Osteoblast (primary cell): ENCODE measurements at regions not wholly inside any gene's neighbourhood (a gene's known extent, or its start where the extent isn't known, plus 50 kb on each side); places are given as distances from the start of the nearest gene placed in this dataset.

ENCODE experiments used
- DNase-seq: peaks from one replicate; pipeline ENCODE4 v3.0.0; 2011; ENCODE audit warnings: low spot score, mixed read lengths; ENCODE audit not compliant: insufficient read length; ENCODE audit errors: missing footprints
- H2AFZ ChIP-seq: 2 replicates; pipeline ENCODE4 v1.6.0; 2011; ENCODE audit warnings: mild to moderate bottlenecking, low read length
- H3K27ac ChIP-seq: 2 replicates; pipeline ENCODE4 v1.5.1; 2011; ENCODE audit warnings: mild to moderate bottlenecking, low read depth, low read length, moderate library complexity
- H3K27me3 ChIP-seq: 2 replicates; pipeline ENCODE4 v1.6.0; 2012; ENCODE audit warnings: mild to moderate bottlenecking, control low read depth, inconsistent platforms, low read length, moderate library complexity; ENCODE audit not compliant: insufficient read depth
- H3K36me3 ChIP-seq: 2 replicates; pipeline ENCODE4 v1.5.1; 2011; ENCODE audit warnings: mild to moderate bottlenecking, low read length, control low read depth, moderate library complexity; ENCODE audit not compliant: insufficient read depth
- H3K4me1 ChIP-seq: 2 replicates; pipeline ENCODE4 v1.5.1; 2011; ENCODE audit warnings: mild to moderate bottlenecking, low read length, control low read depth, moderate library complexity; ENCODE audit not compliant: insufficient read depth
- H3K4me2 ChIP-seq: 2 replicates; pipeline ENCODE4 v1.6.0; 2011; ENCODE audit warnings: mild to moderate bottlenecking, low read length; ENCODE audit not compliant: insufficient read depth
- H3K4me3 ChIP-seq: fragments of 200-600 bp; sonication (generic); 3 replicates; pipeline ENCODE4 v1.5.1; 2012; ENCODE audit warnings: mild to moderate bottlenecking, low read length, inconsistent platforms; ENCODE audit not compliant: insufficient read depth
- H3K79me2 ChIP-seq: 2 replicates; pipeline ENCODE4 v1.6.0; 2012; ENCODE audit warnings: mild to moderate bottlenecking, low read length, control low read depth, inconsistent platforms; ENCODE audit not compliant: insufficient read depth
- H3K9me3 ChIP-seq: 2 replicates; pipeline ENCODE4 v1.5.1; 2011; ENCODE audit warnings: low read depth, low read length, control low read depth
- H4K20me1 ChIP-seq: 2 replicates; pipeline ENCODE4 v1.6.0; 2012; ENCODE audit warnings: mild to moderate bottlenecking, low read length, control low read depth; ENCODE audit not compliant: insufficient read depth
- TF ChIP-seq, protein P1 (sequence below): IDR thresholded peaks from 2 replicates; pipeline ENCODE4 v1.5.1; 2011; ENCODE audit warnings: mild to moderate bottlenecking, low read depth, low read length, moderate library complexity; ENCODE audit errors: extremely low read depth

DNA sequence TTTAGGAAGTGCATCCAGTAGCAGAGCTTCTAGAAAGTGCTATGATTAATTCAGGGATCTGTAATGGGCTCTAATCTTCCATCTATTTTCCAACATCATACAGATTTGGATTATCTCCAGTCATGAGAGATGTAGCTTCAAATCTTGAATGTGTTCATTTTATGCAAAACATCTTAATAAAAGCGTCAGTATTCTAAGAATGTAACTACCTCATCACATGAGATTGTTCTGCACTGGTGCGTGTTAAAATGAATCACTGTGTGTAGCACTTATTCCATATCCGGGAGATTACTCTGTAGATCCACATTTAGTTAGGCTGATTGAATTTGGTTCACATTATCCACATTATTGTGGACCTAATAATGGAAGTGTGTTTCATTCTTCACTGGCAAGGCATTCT is 344.9 kb upstream of the CHRM2 start:
- no peaks in the 10 kb centered on the region for H3K79me2 ChIP-seq
- no peaks in the 10 kb centered on the region for H4K20me1 ChIP-seq
- H3K4me1 ChIP-seq = no peaks in the 10 kb centered on the region
- no peak overlapping the region for H3K27ac ChIP-seq
- no peaks in the 10 kb centered on the region for H3K27me3 ChIP-seq
- H3K9me3 ChIP-seq = peaks cover 2% of the 10 kb centered on the region
- DNase-seq = no peak
- no peak overlapping the region for H3K4me2 ChIP-seq
- no peak overlapping the region for H2AFZ ChIP-seq
- no peak overlapping the region for H3K4me3 ChIP-seq
- TF ChIP-seq, protein P1, sequence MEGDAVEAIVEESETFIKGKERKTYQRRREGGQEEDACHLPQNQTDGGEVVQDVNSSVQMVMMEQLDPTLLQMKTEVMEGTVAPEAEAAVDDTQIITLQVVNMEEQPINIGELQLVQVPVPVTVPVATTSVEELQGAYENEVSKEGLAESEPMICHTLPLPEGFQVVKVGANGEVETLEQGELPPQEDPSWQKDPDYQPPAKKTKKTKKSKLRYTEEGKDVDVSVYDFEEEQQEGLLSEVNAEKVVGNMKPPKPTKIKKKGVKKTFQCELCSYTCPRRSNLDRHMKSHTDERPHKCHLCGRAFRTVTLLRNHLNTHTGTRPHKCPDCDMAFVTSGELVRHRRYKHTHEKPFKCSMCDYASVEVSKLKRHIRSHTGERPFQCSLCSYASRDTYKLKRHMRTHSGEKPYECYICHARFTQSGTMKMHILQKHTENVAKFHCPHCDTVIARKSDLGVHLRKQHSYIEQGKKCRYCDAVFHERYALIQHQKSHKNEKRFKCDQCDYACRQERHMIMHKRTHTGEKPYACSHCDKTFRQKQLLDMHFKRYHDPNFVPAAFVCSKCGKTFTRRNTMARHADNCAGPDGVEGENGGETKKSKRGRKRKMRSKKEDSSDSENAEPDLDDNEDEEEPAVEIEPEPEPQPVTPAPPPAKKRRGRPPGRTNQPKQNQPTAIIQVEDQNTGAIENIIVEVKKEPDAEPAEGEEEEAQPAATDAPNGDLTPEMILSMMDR = no peak
- H3K36me3 ChIP-seq = no peaks in the 10 kb centered on the region

DNA sequence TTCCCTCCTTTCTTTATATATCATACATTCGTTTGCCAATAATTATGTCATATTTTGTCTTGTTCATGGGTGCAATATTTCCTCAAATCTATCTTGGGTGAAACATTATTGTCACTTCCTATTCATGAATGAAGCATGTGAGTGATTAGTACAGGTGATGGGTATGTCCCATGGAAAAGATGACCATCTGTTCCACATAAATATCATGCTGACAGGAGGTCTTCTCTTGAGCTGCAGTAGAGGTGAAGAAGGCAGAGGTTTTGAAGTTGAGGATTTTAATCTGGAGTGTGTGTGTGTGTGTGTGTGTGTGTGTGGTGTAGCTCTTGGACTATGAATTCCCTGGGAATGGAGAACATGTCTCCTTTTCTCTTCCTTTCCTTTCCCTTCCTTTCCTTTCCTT is 350.5 kb upstream of the CHRM2 start:
- Histone ChIP-seq H3K27ac (no peak overlapping the region), H3K36me3 (no peaks in the 10 kb centered on the region), H3K4me3 (no peak overlapping the region), H3K4me1 (no peaks in the 10 kb centered on the region), H2AFZ (no peak overlapping the region), H4K20me1 (no peaks in the 10 kb centered on the region), H3K4me2 (no peak overlapping the region), H3K9me3 (no peaks in the 10 kb centered on the region), H3K27me3 (no peaks in the 10 kb centered on the region), H3K79me2 (no peaks in the 10 kb centered on the region)
- DNase-seq = no peak
- TF ChIP-seq, protein P1 = no peak

DNA sequence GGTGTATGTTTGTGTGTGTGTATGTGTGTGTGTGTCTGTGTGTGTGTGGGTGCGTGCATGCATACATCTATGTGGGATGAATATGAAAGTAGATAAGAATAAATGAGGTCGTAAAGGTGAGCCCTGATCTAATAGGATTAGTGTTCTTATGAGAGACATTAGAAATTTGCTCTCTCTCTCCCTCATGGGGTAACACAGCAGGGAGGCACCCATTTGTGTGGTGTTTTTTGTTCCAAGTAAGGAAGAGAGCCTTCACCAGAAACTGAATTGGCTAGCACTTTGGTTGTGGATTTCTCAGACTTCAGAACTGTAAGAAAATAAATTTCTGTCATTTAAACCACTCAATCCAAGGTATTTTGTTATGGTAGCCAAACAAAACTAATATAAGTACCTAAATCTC is 353.7 kb upstream of the CHRM2 start:
- Histone ChIP-seq H3K27ac (no peak overlapping the region), H3K4me2 (no peak overlapping the region), H3K79me2 (no peaks in the 10 kb centered on the region), H4K20me1 (no peaks in the 10 kb centered on the region), H3K36me3 (no peaks in the 10 kb centered on the region), H3K9me3 (no peaks in the 10 kb centered on the region), H3K4me3 (no peak overlapping the region), H3K27me3 (no peaks in the 10 kb centered on the region), H3K4me1 (no peaks in the 10 kb centered on the region), H2AFZ (no peak overlapping the region)
- TF ChIP-seq, protein P1 = no peak
- no peak for DNase-seq

DNA sequence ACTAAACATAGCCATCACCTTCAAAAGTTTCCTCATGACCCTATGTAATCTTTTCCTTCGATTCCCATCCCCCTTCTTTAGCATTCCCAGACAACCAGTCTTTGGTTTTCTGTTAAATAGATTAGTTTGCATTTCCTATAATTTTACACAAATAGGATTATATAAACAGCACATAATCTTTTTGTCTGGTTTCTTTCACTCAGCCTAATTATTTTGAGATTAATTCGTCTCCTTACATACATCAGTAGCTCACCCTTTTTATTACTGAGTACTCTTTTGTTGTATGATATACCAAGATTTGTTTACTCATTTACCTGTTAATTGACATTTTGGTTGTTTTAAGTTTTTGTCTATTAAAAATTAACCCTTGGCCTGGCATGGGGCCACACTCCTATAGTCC is 354.7 kb upstream of the CHRM2 start:
- TF ChIP-seq, protein P1 = no peak

More for the DNA sequence above, 354.7 kb upstream of the CHRM2 start:
- H3K27me3 ChIP-seq = no peaks in the 10 kb centered on the region
- no peak overlapping the region for H2AFZ ChIP-seq
- H3K27ac ChIP-seq = no peak overlapping the region
- no peaks in the 10 kb centered on the region for H3K79me2 ChIP-seq
- H3K9me3 ChIP-seq = no peaks in the 10 kb centered on the region
- H3K4me2 ChIP-seq = no peak overlapping the region
- H3K36me3 ChIP-seq = no peaks in the 10 kb centered on the region
- DNase-seq = no peak
- H3K4me3 ChIP-seq = no peak overlapping the region
- H4K20me1 ChIP-seq = no peaks in the 10 kb centered on the region
- H3K4me1 ChIP-seq = no peaks in the 10 kb centered on the region
